Ishikawa (cell line): ENCODE measurements at regions not wholly inside any gene's neighbourhood (a gene's known extent, or its start where the extent isn't known, plus 50 kb on each side); places are given as distances from the start of the nearest gene placed in this dataset.

Source experiments
- CEBPB ChIP-seq: IDR thresholded peaks from 2 replicates; pipeline ENCODE4 v1.6.1; 2012
- CREB1 ChIP-seq: IDR thresholded peaks from 2 replicates; pipeline ENCODE4 v1.6.1; 2012; ENCODE audit warnings: low read depth
- EGR1 ChIP-seq: IDR thresholded peaks from 2 replicates; pipeline ENCODE4 v1.6.1; 2012
- EP300 ChIP-seq: IDR thresholded peaks from 2 replicates; pipeline ENCODE4 v1.6.1; 2012; ENCODE audit warnings: borderline replicate concordance
- FOXM1 ChIP-seq: IDR thresholded peaks from 2 replicates; pipeline ENCODE4 v1.6.1; 2012; ENCODE audit warnings: low read depth, borderline replicate concordance
- NFIC ChIP-seq: IDR thresholded peaks from 2 replicates; pipeline ENCODE4 v1.6.1; 2012
- RAD21 ChIP-seq: IDR thresholded peaks from 2 replicates; pipeline ENCODE4 v1.6.1; 2012; ENCODE audit warnings: low read depth
- TAF1 ChIP-seq: IDR thresholded peaks from 2 replicates; pipeline ENCODE4 v1.6.1; 2012; ENCODE audit warnings: low read depth, mild to moderate bottlenecking
- TCF12 ChIP-seq: IDR thresholded peaks from 2 replicates; pipeline ENCODE4 v1.6.1; 2012; ENCODE audit warnings: low read depth
- TEAD4 ChIP-seq: IDR thresholded peaks from 2 replicates; pipeline ENCODE4 v1.6.1; 2012
- YY1 ChIP-seq: IDR thresholded peaks from 2 replicates; pipeline ENCODE4 v1.6.1; 2012; ENCODE audit warnings: low read depth
- ZBTB7A ChIP-seq: IDR thresholded peaks from 2 replicates; pipeline ENCODE4 v1.6.1; 2012; ENCODE audit warnings: low read depth
- TF ChIP-seq, protein P1 (sequence below): IDR thresholded peaks from 2 replicates; pipeline ENCODE4 v1.6.1; 2012
- TF ChIP-seq, protein P2 (sequence below): IDR thresholded peaks from 2 replicates; pipeline ENCODE4 v1.6.1; 2012; ENCODE audit warnings: low read depth, mild to moderate bottlenecking
- TF ChIP-seq, protein P3 (sequence below): IDR thresholded peaks from 2 replicates; pipeline ENCODE4 v1.6.1; 2012

DNA sequence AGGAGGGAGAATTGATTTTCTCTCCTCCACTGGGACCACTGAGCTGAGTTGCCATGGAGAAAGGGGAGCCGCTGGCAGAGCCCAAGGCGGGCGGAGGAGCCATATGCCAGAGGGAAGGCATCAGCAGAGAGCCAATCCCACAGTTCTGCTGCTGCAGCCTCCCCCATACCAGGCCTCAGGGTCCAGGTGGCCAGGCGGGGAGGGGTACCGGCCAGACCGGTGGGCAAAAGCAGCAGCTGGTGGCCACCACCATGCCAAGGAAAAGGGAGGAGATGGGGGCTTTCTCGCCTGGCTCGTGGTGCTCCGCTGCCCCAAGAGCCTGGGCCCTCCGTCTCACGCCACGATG is 72.8 kb downstream of the PITPNM2 start:
- TF ChIP-seq, protein P1, sequence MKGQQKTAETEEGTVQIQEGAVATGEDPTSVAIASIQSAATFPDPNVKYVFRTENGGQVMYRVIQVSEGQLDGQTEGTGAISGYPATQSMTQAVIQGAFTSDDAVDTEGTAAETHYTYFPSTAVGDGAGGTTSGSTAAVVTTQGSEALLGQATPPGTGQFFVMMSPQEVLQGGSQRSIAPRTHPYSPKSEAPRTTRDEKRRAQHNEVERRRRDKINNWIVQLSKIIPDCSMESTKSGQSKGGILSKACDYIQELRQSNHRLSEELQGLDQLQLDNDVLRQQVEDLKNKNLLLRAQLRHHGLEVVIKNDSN = no peak
- TF ChIP-seq FOXM1 = no peak
- TF ChIP-seq CREB1 = no peak
- no peak for TF ChIP-seq TAF1
- no peak for TF ChIP-seq EGR1
- no peak for TF ChIP-seq YY1

DNA sequence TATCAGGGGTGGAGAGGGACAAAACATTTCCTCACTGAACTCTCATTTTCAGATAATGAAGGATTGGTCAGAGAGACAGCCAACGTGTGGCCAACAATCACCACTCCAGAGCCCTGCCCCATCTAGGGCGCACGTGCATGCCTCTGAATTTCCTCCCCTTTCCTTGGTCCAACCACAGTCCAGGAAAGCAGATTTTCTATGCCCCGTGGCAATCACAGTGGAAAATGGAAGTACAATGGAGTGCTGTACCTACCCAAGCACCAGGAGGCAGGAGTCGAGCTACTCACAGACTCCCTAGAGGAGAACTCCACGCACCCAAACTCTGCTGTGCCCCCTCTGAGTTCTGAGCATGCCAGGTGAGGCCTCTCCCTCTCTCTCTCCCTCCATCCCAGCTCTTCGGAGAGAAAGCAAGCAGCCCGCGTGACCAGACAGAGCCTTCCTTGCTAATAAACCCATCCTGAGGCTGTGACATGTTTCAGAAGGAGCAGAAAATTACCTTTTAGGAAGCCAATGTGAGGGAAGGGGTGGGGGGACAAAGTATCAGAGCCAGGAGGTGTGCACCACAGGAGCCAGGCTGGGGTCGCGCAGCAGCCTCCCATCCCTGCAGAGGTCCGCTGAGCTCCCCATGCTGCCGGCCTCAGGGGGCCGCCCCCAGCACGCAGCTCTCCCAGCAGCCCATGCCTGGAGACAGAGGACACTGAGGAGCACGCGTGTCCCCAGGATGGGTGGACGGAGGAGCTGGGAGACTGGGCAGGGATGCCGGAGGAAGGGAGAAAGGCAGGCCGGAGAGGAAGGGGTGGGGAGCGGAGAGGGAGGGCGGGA is 73.4 kb downstream of the PITPNM2 start:
- no peak for TF ChIP-seq TAF1

DNA sequence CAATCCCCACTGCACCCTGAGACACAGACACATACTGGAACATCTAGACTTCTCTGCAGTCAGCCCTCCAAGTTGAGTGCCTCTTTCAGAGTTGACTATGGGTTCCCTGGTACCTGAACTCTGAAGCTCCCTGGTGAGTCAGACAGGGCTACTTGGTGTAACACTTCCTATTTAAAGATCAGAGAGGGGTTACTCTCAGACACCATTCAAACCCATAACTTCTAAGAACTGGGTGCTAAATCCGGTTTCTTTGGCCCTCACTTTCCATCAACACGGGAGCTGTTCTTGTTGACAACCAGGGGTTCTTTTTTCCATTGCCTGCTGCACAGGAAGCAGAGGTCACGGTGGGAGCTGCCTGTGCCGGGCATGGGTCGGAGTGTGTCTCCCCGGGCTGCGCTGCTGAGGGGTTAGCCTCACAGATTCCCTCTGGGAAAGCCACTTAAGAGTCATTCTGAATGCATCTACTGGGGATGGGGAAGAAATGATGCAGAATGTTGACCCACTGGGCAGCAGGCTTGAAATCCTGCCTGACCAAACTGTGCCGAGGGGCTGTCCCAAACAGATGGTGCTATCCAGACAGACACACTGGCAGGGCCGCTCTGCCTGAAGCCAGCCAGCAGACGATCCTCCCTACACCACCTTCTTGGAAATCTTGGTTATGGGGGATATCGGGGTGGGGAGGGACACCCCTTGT is 74.1 kb downstream of the PITPNM2 start:
- TF ChIP-seq FOXM1 (no peak), TCF12 (no peak), EP300 (no peak), TAF1 (no peak), NFIC (no peak), EGR1 (no peak), CEBPB (no peak), CREB1 (no peak)
- TF ChIP-seq, protein P2, sequence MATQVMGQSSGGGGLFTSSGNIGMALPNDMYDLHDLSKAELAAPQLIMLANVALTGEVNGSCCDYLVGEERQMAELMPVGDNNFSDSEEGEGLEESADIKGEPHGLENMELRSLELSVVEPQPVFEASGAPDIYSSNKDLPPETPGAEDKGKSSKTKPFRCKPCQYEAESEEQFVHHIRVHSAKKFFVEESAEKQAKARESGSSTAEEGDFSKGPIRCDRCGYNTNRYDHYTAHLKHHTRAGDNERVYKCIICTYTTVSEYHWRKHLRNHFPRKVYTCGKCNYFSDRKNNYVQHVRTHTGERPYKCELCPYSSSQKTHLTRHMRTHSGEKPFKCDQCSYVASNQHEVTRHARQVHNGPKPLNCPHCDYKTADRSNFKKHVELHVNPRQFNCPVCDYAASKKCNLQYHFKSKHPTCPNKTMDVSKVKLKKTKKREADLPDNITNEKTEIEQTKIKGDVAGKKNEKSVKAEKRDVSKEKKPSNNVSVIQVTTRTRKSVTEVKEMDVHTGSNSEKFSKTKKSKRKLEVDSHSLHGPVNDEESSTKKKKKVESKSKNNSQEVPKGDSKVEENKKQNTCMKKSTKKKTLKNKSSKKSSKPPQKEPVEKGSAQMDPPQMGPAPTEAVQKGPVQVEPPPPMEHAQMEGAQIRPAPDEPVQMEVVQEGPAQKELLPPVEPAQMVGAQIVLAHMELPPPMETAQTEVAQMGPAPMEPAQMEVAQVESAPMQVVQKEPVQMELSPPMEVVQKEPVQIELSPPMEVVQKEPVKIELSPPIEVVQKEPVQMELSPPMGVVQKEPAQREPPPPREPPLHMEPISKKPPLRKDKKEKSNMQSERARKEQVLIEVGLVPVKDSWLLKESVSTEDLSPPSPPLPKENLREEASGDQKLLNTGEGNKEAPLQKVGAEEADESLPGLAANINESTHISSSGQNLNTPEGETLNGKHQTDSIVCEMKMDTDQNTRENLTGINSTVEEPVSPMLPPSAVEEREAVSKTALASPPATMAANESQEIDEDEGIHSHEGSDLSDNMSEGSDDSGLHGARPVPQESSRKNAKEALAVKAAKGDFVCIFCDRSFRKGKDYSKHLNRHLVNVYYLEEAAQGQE = no peak
- TF ChIP-seq, protein P3, sequence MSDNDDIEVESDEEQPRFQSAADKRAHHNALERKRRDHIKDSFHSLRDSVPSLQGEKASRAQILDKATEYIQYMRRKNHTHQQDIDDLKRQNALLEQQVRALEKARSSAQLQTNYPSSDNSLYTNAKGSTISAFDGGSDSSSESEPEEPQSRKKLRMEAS = no peak
- TF ChIP-seq, protein P1 = no peak

DNA sequence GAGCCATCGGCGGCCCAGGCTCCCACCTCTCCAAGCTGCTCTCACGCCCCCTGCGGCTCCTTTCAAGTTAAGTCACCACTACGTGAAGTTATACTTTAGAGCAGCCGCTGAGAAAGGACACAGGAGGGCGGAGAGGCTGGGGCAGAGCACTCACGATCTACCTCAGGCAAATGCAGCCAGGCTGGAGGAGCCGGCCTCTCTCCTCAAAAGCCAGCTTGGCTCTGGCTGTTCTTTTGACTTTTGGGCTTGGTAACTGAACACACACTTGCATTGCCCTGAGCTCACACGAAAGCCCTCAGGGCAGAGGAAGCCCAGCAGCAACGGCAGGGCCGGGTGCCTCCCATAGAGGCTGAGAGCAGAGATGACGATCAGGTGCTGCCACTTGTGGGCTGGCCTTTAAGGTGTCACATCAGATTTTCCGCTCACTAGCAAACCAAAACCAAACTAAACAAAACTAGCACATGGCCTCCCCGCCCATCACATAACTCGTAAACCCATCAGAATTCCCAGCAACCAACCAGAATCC is 75.2 kb downstream of the PITPNM2 start:
- TF ChIP-seq EP300 (no peak), TAF1 (no peak), CREB1 (no peak), EGR1 (no peak), RAD21 (no peak), TCF12 (no peak), TEAD4 (no peak), CEBPB (no peak), ZBTB7A (no peak), FOXM1 (no peak), YY1 (no peak), NFIC (no peak)
- TF ChIP-seq, protein P2 = no peak
- TF ChIP-seq, protein P1 = no peak
- TF ChIP-seq, protein P3 = no peak

DNA sequence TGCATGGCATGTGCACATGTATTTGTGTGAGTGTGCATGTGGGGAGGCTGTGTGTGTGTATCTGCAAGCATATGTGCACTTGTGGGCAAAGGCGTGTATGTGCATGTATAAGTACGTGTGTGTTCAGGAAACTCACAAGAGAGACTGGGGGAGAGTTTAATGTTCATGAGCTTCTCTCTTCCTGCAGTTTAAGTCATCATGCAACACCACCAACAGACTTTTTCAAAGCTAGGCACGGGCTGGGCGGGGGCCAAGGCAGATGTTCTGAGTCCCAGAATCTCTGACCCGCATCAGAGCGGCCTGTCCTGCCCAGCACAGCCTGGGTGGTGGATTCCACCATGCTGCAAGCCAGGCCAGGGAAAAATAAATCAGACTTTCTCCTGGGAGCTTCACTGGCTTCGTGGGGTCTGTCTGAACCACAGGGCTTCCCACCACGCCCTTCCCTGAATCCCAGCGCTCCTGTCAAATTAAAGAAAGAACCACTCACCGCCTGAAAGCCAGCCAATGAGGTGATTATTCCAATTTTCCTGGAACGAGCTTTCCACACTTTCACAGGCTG is 75.7 kb downstream of the PITPNM2 start:
- TF ChIP-seq CREB1 (no peak), FOXM1 (no peak), TEAD4 (no peak), EP300 (no peak), RAD21 (no peak), CEBPB (no peak), ZBTB7A (no peak)
- TF ChIP-seq, protein P3 = no peak
- TF ChIP-seq, protein P2 = no peak
